Right atrium auricular region (tissue), 2 donors: ENCODE measurements at regions not wholly inside any gene's neighbourhood (a gene's known extent, or its start where the extent isn't known, plus 50 kb on each side); places are given as distances from the start of the nearest gene placed in this dataset.

Experiments
- DNase-seq: peaks from one replicate; pipeline ENCODE4 v3.0.0-alpha.2; 2019; ENCODE audit warnings: low spot score
- H3K27ac ChIP-seq, 2 donors: fragments of 200-600 bp; sonication (generic); 1 replicate in 1 of 2; 2 replicates in 1 of 2; pipeline ENCODE4 v1.5.1; 2016 to 2019
- H3K27me3 ChIP-seq, 2 donors: fragments of 200-600 bp; sonication (generic); one replicate each; pipeline versions ENCODE4 v1.5.1 to v1.6.0; 2017 to 2019
- H3K36me3 ChIP-seq: fragments of 200-600 bp; sonication (generic); one replicate; pipeline ENCODE4 v1.5.1; 2016
- H3K4me1 ChIP-seq, 2 donors: fragments of 200-600 bp; sonication (generic); one replicate each; pipeline versions ENCODE4 v1.5.1 to v1.6.0; 2017 to 2019
- H3K4me3 ChIP-seq, 2 donors: fragments of 200-600 bp; sonication (generic); 1 replicate in 1 of 2; 2 replicates in 1 of 2; pipeline ENCODE4 v1.5.1; 2017 to 2019; ENCODE audit warnings: mild to moderate bottlenecking in 1 of 2, moderate library complexity in 1 of 2
- H3K9me3 ChIP-seq, 2 donors: fragments of 200-600 bp; sonication (generic); one replicate each; pipeline ENCODE4 v1.5.1; 2019
- CTCF ChIP-seq, 2 donors: fragments of 200-600 bp; sonication (generic); IDR thresholded peaks; one replicate each; pipeline ENCODE4 v1.5.1; 2019; ENCODE audit warnings: antibody characterized with exemption in 2 of 2

GRCh38 chr2:120875431-120875830 is 139.8 kb downstream of the GLI2 start:
- Histone ChIP-seq H3K27ac (no peak overlapping the region), H3K9me3 (no peaks in the 10 kb centered on the region), H3K4me3 (no peak overlapping the region), H3K4me1 (peaks cover 0 to 10% of the 10 kb centered on the region in 2 donors), H3K36me3 (no peaks in the 10 kb centered on the region), H3K27me3 (no peaks in the 10 kb centered on the region)
- TF ChIP-seq CTCF (IDR thresholded peaks at IDR 0.05) = no peak
- no peak for DNase-seq

GRCh38 chr2:120876526-120877280 is 141.0 kb downstream of the GLI2 start:
- no peak for DNase-seq
- no peak for TF ChIP-seq CTCF (IDR thresholded peaks at IDR 0.05)
- no peaks in the 10 kb centered on the region for H3K36me3 ChIP-seq
- H3K4me1 ChIP-seq = peaks cover 0 to 10% of the 10 kb centered on the region in 2 donors
- H3K9me3 ChIP-seq = no peaks in the 10 kb centered on the region
- H3K27ac ChIP-seq = no peak overlapping the region
- H3K27me3 ChIP-seq = no peaks in the 10 kb centered on the region
- H3K4me3 ChIP-seq = no peak overlapping the region

- no peak for TF ChIP-seq CTCF (IDR thresholded peaks at IDR 0.05)
- Histone ChIP-seq H3K27me3 (no peaks in the 10 kb centered on the region), H3K9me3 (no peaks in the 10 kb centered on the region), H3K4me1 (peaks cover 0 to 17% of the 10 kb centered on the region in 2 donors), H3K4me3 (no peak overlapping the region), H3K27ac (no peak overlapping the region), H3K36me3 (no peaks in the 10 kb centered on the region)
- no peak for DNase-seq
Observed at GRCh38 chr2:120877409-120877808, 141.7 kb downstream of the GLI2 start.

- no peak overlapping the region for H3K27ac ChIP-seq
- H3K9me3 ChIP-seq = no peaks in the 10 kb centered on the region
- TF ChIP-seq CTCF (IDR thresholded peaks at IDR 0.05) = no peak
- no peaks in the 10 kb centered on the region for H3K27me3 ChIP-seq
- H3K4me3 ChIP-seq = no peak overlapping the region
- no peak for DNase-seq
- peaks cover 0 to 20% of the 10 kb centered on the region in 2 donors for H3K4me1 ChIP-seq
- H3K36me3 ChIP-seq = no peaks in the 10 kb centered on the region
Observed at GRCh38 chr2:120878970-120879369, 143.3 kb downstream of the GLI2 start.

- H3K36me3 ChIP-seq = no peaks in the 10 kb centered on the region
- H3K27ac ChIP-seq = no peak overlapping the region
- DNase-seq = no peak
- H3K4me1 ChIP-seq = peaks cover 0 to 15% of the 10 kb centered on the region in 2 donors
- H3K9me3 ChIP-seq = no peaks in the 10 kb centered on the region
- H3K4me3 ChIP-seq = no peak overlapping the region
- no peaks in the 10 kb centered on the region for H3K27me3 ChIP-seq
- no peak for TF ChIP-seq CTCF (IDR thresholded peaks at IDR 0.05)
Observed at GRCh38 chr2:120879431-120880295, 144.0 kb downstream of the GLI2 start.
